ENCODE measurements at regions not wholly inside any gene's neighbourhood (a gene's known extent, or its start where the extent isn't known, plus 50 kb on each side); places are given as distances from the start of the nearest gene placed in this dataset.

DNA sequence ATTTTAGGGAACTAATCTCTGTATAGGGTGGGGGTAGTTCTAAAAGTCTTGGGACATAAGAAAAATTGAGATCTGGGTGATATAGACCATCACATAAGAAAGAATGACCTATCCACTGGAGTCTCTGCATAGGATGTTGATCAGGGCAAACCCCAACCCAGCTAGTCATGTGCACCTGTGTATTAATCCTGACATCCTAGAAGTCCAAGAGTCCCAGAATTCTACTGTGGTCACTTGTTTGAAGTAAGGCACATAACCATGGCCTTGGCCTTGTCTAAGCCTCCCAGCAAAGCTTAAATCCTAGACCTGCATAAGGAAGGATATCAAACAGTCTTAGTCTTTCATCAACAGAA is 334.1 kb upstream of the DCN start:
- Histone ChIP-seq H3K36me3 (ENCODE audit: insufficient read depth, low read length, poor library complexity, severe bottlenecking) (no peaks in the 10 kb centered on the region), H3K27ac (ENCODE audit: low read depth, low read length, poor library complexity, severe bottlenecking) (no peak overlapping the region), H3K4me3 (ENCODE audit: low read depth, low read length, poor library complexity, severe bottlenecking) (no peak overlapping the region), H3K4me1 (ENCODE audit: insufficient read depth, low read length, poor library complexity, severe bottlenecking) (no peaks in the 10 kb centered on the region), H3K27me3 (replicated peaks; ENCODE audit: insufficient read depth, low read depth, low read length, poor library complexity) (no peaks in the 10 kb centered on the region), H3K9me3 (ENCODE audit: low read depth, low read length, poor library complexity, severe bottlenecking) (no peaks in the 10 kb centered on the region)
- ChIA-PET CTCF (no interaction called here), POLR2A (ENCODE audit: low non-redundant PET) (no interaction called here)
- TF ChIP-seq, protein P1, sequence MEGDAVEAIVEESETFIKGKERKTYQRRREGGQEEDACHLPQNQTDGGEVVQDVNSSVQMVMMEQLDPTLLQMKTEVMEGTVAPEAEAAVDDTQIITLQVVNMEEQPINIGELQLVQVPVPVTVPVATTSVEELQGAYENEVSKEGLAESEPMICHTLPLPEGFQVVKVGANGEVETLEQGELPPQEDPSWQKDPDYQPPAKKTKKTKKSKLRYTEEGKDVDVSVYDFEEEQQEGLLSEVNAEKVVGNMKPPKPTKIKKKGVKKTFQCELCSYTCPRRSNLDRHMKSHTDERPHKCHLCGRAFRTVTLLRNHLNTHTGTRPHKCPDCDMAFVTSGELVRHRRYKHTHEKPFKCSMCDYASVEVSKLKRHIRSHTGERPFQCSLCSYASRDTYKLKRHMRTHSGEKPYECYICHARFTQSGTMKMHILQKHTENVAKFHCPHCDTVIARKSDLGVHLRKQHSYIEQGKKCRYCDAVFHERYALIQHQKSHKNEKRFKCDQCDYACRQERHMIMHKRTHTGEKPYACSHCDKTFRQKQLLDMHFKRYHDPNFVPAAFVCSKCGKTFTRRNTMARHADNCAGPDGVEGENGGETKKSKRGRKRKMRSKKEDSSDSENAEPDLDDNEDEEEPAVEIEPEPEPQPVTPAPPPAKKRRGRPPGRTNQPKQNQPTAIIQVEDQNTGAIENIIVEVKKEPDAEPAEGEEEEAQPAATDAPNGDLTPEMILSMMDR (conservative IDR thresholded peaks at IDR 0.05; ENCODE audit: low read depth, low read length): no peak
- TF ChIP-seq EZH2 (IDR thresholded peaks at IDR 0.05; ENCODE audit: borderline replicate concordance, low read depth, low read length, poor library complexity, severe bottlenecking): no peak
- BruUV-seq (replicated peaks): no TSS peak
- intact Hi-C loops (cut with micrococcal nuclease; ENCODE audit: unreplicated experiment): no loop called here
- DNase-seq (ENCODE audit: low spot score): no peak

DNA sequence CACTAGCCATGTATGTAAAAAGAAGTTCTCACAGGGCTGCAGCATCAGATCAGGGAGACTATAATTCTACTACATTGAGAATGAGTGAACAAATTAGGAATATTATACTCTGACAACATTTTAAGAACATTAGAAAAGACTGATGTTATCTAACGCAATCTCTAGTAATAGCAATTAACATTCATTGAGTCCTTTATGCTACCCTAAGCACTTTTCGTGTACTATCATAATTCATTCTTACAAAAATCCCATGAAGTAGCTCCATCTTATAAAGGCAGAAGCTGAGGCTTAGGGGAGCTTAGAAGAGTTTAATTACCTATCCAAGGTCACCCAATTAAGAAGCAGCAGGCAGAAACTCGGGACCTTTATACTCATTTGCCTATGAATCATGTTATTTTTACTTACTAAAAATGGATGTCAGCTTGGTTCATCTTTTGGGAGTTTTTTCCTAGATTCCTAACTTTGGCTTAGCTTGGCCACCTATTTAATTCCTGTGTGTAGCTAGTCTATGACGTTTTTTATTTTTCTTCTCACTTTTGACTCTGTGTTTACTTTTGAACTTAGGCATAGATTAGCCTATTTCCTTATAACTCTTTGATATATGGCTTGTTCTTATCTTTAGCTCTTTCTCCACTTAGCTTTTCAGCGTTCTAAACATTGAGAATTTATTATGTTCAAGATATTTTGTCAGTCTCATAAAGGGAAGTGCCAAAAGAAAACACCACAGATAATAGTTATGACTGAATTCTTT is 333.5 kb upstream of the DCN start:
- ChIA-PET POLR2A (ENCODE audit: low non-redundant PET) (no interaction called here), CTCF (no interaction called here)
- intact Hi-C loops (cut with micrococcal nuclease; ENCODE audit: unreplicated experiment): no loop called here
- DNase-seq (ENCODE audit: low spot score): no peak
- H3K9me3 ChIP-seq (ENCODE audit: low read depth, low read length, poor library complexity, severe bottlenecking): no peaks in the 10 kb centered on the region
- BruUV-seq (replicated peaks): no TSS peak
- no peak for TF ChIP-seq EZH2 (IDR thresholded peaks at IDR 0.05; ENCODE audit: borderline replicate concordance, low read depth, low read length, poor library complexity, severe bottlenecking)
- TF ChIP-seq, protein P1 (conservative IDR thresholded peaks at IDR 0.05; ENCODE audit: low read depth, low read length): no peak
- no peaks in the 10 kb centered on the region for H3K36me3 ChIP-seq (ENCODE audit: insufficient read depth, low read length, poor library complexity, severe bottlenecking)
- H3K27me3 ChIP-seq (replicated peaks; ENCODE audit: insufficient read depth, low read depth, low read length, poor library complexity): no peaks in the 10 kb centered on the region
- H3K4me1 ChIP-seq (ENCODE audit: insufficient read depth, low read length, poor library complexity, severe bottlenecking): no peaks in the 10 kb centered on the region
- H3K27ac ChIP-seq (ENCODE audit: low read depth, low read length, poor library complexity, severe bottlenecking): no peak overlapping the region
- no peak overlapping the region for H3K4me3 ChIP-seq (ENCODE audit: low read depth, low read length, poor library complexity, severe bottlenecking)

DNA sequence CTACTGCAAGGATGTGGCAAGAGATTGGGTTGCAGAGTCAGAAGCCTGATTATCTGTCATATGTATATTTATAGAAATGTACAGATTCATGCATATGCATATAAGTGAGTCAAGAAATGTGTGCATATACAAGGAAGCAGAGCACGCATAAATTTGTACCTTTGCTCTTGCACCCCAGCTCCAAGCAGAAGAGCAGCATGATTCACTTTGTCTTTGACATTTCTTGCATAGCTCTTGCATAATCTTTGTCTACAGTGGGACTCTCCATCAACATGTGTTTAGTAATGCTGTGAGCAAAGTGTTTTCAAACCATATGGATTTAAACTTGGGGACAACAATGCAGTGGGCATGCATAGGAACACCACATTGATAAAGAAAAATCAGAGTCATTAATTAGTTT is 330.7 kb upstream of the DCN start:
- no peaks in the 10 kb centered on the region for H3K4me1 ChIP-seq (ENCODE audit: insufficient read depth, low read length, poor library complexity, severe bottlenecking)
- H3K36me3 ChIP-seq (ENCODE audit: insufficient read depth, low read length, poor library complexity, severe bottlenecking): no peaks in the 10 kb centered on the region
- no peak overlapping the region for H3K27ac ChIP-seq (ENCODE audit: low read depth, low read length, poor library complexity, severe bottlenecking)
- TF ChIP-seq, protein P1 (conservative IDR thresholded peaks at IDR 0.05; ENCODE audit: low read depth, low read length): no peak
- TF ChIP-seq EZH2 (IDR thresholded peaks at IDR 0.05; ENCODE audit: borderline replicate concordance, low read depth, low read length, poor library complexity, severe bottlenecking): no peak
- intact Hi-C loops (cut with micrococcal nuclease; ENCODE audit: unreplicated experiment): no loop called here
- ChIA-PET CTCF (no interaction called here), POLR2A (ENCODE audit: low non-redundant PET) (no interaction called here)
- H3K9me3 ChIP-seq (ENCODE audit: low read depth, low read length, poor library complexity, severe bottlenecking): no peaks in the 10 kb centered on the region
- no TSS peak for BruUV-seq (replicated peaks)
- no peak for DNase-seq (ENCODE audit: low spot score)
- H3K4me3 ChIP-seq (ENCODE audit: low read depth, low read length, poor library complexity, severe bottlenecking): no peak overlapping the region
- no peaks in the 10 kb centered on the region for H3K27me3 ChIP-seq (replicated peaks; ENCODE audit: insufficient read depth, low read depth, low read length, poor library complexity)

Measured in A673 (cell line).